Panc1 (cell line): ENCODE measurements at regions not wholly inside any gene's neighbourhood (a gene's known extent, or its start where the extent isn't known, plus 50 kb on each side); places are given as distances from the start of the nearest gene placed in this dataset.

Experiments
- ATAC-seq: fragments of 200-7000 bp; cut with Tn5 transposase; 2 replicates; pipeline ENCODE4 v1.9.1; 2020; ENCODE audit warnings: mild to moderate bottlenecking, moderate library complexity
- BruUV-seq: library from RNA; stranded (reverse); fragments of 400-500 nt; replicated peaks from 2 replicates; lab custom pipeline; 2021; lab: Mats Ljungman, UMichigan
- CTCF ChIA-PET: fragments of 300-600 bp; sonication (Branson Sonifier 250); formaldehyde crosslinking; loops from one replicate; lab custom pipeline; 2022; ENCODE audit warnings: antibody characterized with exemption; lab: Charles Lee
- POLR2A ChIA-PET: fragments of 300-600 bp; sonication (Branson Sonifier 250); formaldehyde crosslinking; loops from one replicate; lab custom pipeline; 2022; ENCODE audit warnings: antibody characterized with exemption; lab: Charles Lee
- DNase-seq: peaks from one replicate; pipeline ENCODE4 v3.0.0-alpha.2; 2010; ENCODE audit warnings: low read depth, low spot score
- H3K27ac ChIP-seq: 2 replicates; pipeline ENCODE4 v1.5.1; 2011; ENCODE audit warnings: mild to moderate bottlenecking, low read length, inconsistent platforms
- H3K27me3 ChIP-seq: fragments of 200-500 bp; sonication (Bioruptor generic); 2 replicates; pipeline ENCODE4 v1.6.0; 2014; ENCODE audit warnings: low read length, inconsistent platforms; ENCODE audit not compliant: control insufficient read depth, insufficient read depth
- H3K36me3 ChIP-seq: fragments of 200-500 bp; sonication (Bioruptor generic); 2 replicates; pipeline ENCODE4 v1.5.1; 2014; ENCODE audit warnings: inconsistent platforms, mild to moderate bottlenecking, low read length, moderate library complexity; ENCODE audit not compliant: control insufficient read depth, insufficient read depth
- H3K4me1 ChIP-seq: 2 replicates; pipeline ENCODE4 v1.5.1; 2011; ENCODE audit warnings: inconsistent platforms, mild to moderate bottlenecking, low read length, moderate library complexity; ENCODE audit not compliant: control insufficient read depth, insufficient read depth
- H3K4me3 ChIP-seq, 2 experiments: 2 replicates each; pipeline ENCODE4 v1.5.1; 2011 to 2012; ENCODE audit warnings: low read depth in 2 of 2, low read length in 2 of 2, mild to moderate bottlenecking in 2 of 2, inconsistent platforms in 1 of 2, moderate library complexity in 1 of 2
- H3K9me3 ChIP-seq: fragments of 200-500 bp; sonication (Bioruptor generic); 2 replicates; pipeline ENCODE4 v1.5.1; 2014; ENCODE audit warnings: low read depth, mild to moderate bottlenecking, inconsistent platforms, low read length, moderate library complexity; ENCODE audit not compliant: control insufficient read depth, insufficient read depth
- POLR2AphosphoS5 ChIP-seq: IDR thresholded peaks from 2 replicates; pipeline ENCODE4 v1.6.1; 2012; ENCODE audit warnings: mild to moderate bottlenecking, low read depth, low read length, moderate library complexity
- SIN3A ChIP-seq: IDR thresholded peaks from 2 replicates; pipeline ENCODE4 v1.6.1; 2012; ENCODE audit warnings: low read depth, mild to moderate bottlenecking, low read length, moderate library complexity, borderline replicate concordance; ENCODE audit not compliant: insufficient read depth
- TCF7L2 ChIP-seq: IDR thresholded peaks from 2 replicates; pipeline ENCODE4 v1.6.1; 2011; ENCODE audit warnings: mild to moderate bottlenecking, low read depth, low read length, inconsistent platforms
- in situ Hi-C: cut with HindIII; loops from 2 replicates; pipeline ENCODE4 v1.10.0; 2016; ENCODE audit warnings: low sequenced_read_pairs, low pct_unique_long_range_greater_than_20kb
- intact Hi-C: fragments of 100-400 bp; cut with micrococcal nuclease; formaldehyde crosslinking; loops from one replicate; pipeline ENCODE4 v1.10.0; 2022; ENCODE audit not compliant: unreplicated experiment
- TF ChIP-seq, protein P1 (sequence below), 2 experiments: IDR thresholded peaks; 2 replicates each; pipeline ENCODE4 v1.6.1; 2011 to 2012; ENCODE audit warnings: low read depth in 2 of 2, control low read depth in 1 of 2, low read length in 1 of 2, mild to moderate bottlenecking in 1 of 2, moderate library complexity in 1 of 2; ENCODE audit not compliant: insufficient read depth in 1 of 2
- TF ChIP-seq, protein P2 (sequence below): fragments of 450-650 bp; IDR thresholded peaks from 2 replicates; pipeline ENCODE4 v1.5.1; 2017; ENCODE audit warnings: mild to moderate bottlenecking

DNA sequence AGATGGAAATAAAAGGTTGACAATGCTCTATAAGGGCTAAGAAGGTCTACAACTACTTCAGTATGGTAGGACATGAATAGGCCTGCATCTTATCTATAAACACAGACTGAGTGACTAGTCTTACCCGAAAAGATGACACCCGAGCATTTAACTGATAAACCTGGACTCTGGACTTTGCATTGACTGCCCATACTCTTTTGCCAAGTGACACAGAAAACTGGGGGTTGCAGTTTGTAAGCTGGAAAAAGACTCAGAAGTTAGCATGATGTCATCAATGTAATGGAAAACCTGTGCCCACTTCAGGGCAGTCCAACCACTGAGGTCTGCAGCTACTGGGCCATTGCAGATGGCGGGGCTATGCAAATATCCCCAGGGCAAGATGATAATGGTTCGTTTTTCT is 258.3 kb upstream of the NEGR1 start:
- BruUV-seq: no TSS peak
- Histone ChIP-seq H3K9me3 (no peaks in the 10 kb centered on the region), H3K4me3 (no peak overlapping the region), H3K36me3 (no peaks in the 10 kb centered on the region), H3K27ac (no peak overlapping the region), H3K4me1 (no peaks in the 10 kb centered on the region), H3K27me3 (no peaks in the 10 kb centered on the region)
- in situ Hi-C loops: no loop called here
- no peak for DNase-seq
- CTCF ChIA-PET: no interaction called here
- no peak for ATAC-seq
- intact Hi-C loops: no loop called here
- no peak for TF ChIP-seq TCF7L2
- TF ChIP-seq SIN3A: no peak
- TF ChIP-seq POLR2AphosphoS5: no peak
- TF ChIP-seq, protein P1, sequence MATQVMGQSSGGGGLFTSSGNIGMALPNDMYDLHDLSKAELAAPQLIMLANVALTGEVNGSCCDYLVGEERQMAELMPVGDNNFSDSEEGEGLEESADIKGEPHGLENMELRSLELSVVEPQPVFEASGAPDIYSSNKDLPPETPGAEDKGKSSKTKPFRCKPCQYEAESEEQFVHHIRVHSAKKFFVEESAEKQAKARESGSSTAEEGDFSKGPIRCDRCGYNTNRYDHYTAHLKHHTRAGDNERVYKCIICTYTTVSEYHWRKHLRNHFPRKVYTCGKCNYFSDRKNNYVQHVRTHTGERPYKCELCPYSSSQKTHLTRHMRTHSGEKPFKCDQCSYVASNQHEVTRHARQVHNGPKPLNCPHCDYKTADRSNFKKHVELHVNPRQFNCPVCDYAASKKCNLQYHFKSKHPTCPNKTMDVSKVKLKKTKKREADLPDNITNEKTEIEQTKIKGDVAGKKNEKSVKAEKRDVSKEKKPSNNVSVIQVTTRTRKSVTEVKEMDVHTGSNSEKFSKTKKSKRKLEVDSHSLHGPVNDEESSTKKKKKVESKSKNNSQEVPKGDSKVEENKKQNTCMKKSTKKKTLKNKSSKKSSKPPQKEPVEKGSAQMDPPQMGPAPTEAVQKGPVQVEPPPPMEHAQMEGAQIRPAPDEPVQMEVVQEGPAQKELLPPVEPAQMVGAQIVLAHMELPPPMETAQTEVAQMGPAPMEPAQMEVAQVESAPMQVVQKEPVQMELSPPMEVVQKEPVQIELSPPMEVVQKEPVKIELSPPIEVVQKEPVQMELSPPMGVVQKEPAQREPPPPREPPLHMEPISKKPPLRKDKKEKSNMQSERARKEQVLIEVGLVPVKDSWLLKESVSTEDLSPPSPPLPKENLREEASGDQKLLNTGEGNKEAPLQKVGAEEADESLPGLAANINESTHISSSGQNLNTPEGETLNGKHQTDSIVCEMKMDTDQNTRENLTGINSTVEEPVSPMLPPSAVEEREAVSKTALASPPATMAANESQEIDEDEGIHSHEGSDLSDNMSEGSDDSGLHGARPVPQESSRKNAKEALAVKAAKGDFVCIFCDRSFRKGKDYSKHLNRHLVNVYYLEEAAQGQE (IDR thresholded peaks at IDR 0.05; ENCODE audit: insufficient read depth in 1 of 2, low read depth in 2 of 2, low read length in 1 of 2): no peak
- TF ChIP-seq, protein P2, sequence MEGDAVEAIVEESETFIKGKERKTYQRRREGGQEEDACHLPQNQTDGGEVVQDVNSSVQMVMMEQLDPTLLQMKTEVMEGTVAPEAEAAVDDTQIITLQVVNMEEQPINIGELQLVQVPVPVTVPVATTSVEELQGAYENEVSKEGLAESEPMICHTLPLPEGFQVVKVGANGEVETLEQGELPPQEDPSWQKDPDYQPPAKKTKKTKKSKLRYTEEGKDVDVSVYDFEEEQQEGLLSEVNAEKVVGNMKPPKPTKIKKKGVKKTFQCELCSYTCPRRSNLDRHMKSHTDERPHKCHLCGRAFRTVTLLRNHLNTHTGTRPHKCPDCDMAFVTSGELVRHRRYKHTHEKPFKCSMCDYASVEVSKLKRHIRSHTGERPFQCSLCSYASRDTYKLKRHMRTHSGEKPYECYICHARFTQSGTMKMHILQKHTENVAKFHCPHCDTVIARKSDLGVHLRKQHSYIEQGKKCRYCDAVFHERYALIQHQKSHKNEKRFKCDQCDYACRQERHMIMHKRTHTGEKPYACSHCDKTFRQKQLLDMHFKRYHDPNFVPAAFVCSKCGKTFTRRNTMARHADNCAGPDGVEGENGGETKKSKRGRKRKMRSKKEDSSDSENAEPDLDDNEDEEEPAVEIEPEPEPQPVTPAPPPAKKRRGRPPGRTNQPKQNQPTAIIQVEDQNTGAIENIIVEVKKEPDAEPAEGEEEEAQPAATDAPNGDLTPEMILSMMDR: no peak
- POLR2A ChIA-PET: no interaction called here

DNA sequence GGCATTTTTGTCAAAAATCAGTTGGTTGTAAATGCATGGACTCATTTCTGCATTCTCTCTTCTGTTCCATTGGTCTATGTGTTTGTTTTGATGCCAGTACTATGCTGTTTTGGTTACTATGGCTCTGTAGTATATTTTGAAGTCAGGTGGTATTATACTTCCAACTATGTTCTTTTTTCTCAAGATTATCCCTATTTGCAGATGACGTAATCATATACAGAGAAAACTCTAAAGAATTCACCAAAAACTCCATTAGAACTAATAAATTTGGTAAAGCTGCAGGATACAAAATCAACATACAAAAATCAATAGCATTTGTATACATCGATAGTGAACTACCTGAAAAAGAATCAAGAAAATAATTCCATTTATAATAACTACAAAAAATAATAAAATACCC is 253.1 kb upstream of the NEGR1 start:
- Histone ChIP-seq H3K9me3 (no peaks in the 10 kb centered on the region), H3K27ac (no peak overlapping the region), H3K36me3 (no peaks in the 10 kb centered on the region), H3K4me1 (no peaks in the 10 kb centered on the region), H3K27me3 (no peaks in the 10 kb centered on the region), H3K4me3 (no peak overlapping the region)
- in situ Hi-C loops (no loop called here), intact Hi-C loops (no loop called here)
- TF ChIP-seq, protein P2: no peak
- TF ChIP-seq SIN3A: no peak
- TF ChIP-seq, protein P1 (IDR thresholded peaks at IDR 0.05; ENCODE audit: insufficient read depth in 1 of 2, low read depth in 2 of 2, low read length in 1 of 2): no peak
- no peak for TF ChIP-seq POLR2AphosphoS5
- no peak for TF ChIP-seq TCF7L2
- no TSS peak for BruUV-seq
- DNase-seq (no peak), ATAC-seq (no peak)
- POLR2A ChIA-PET: no interaction called here
- CTCF ChIA-PET: no interaction called here
